GM23248 (cell line): ENCODE measurements at regions not wholly inside any gene's neighbourhood (a gene's known extent, or its start where the extent isn't known, plus 50 kb on each side); places are given as distances from the start of the nearest gene placed in this dataset.

ENCODE experiments used
- EZH2 ChIP-seq: fragments of 200-600 bp; sonication (generic); IDR thresholded peaks from 2 replicates; pipeline ENCODE4 v1.6.1; 2018; ENCODE audit warnings: antibody characterized with exemption, mild to moderate bottlenecking; ENCODE audit not compliant: insufficient read depth, poor library complexity, severe bottlenecking
- EZH2phosphoT487 ChIP-seq: fragments of 200-600 bp; sonication (generic); IDR thresholded peaks from 2 replicates; pipeline ENCODE4 v1.6.1; 2018; ENCODE audit warnings: antibody characterized with exemption, moderate library complexity, mild to moderate bottlenecking, low read depth; ENCODE audit not compliant: insufficient read depth

- TF ChIP-seq EZH2phosphoT487 (no peak), EZH2 (no peak)
Measured at GRCh38 chr12:77388445-77389265, 323.3 kb upstream of the E2F7 start.
